Esophagus muscularis mucosa (tissue), 4 donors: ENCODE measurements at regions not wholly inside any gene's neighbourhood (a gene's known extent, or its start where the extent isn't known, plus 50 kb on each side); places are given as distances from the start of the nearest gene placed in this dataset.

Experiments
- CTCF ChIP-seq, 3 experiments: fragments of 200-600 bp in 2 of 3; fragments of 450-650 bp in 1 of 3; sonication (generic) in 2 of 3; IDR thresholded peaks; one replicate each; pipeline ENCODE4 v1.5.1; 2017 to 2019; ENCODE audit warnings: antibody characterized with exemption in 3 of 3, mild to moderate bottlenecking in 2 of 3, moderate library complexity in 1 of 3
- EP300 ChIP-seq: sonication (generic); formaldehyde crosslinking; IDR thresholded peaks from one replicate; pipeline ENCODE4 v1.6.1; 2017; ENCODE audit warnings: antibody characterized with exemption
- POLR2A ChIP-seq: fragments of 450-650 bp; IDR thresholded peaks from one replicate; pipeline ENCODE4 v1.6.1; 2017; ENCODE audit warnings: antibody characterized with exemption, moderate library complexity, mild to moderate bottlenecking, low read depth

GRCh38 chr11:69218946-69219720 lies 63.4 kb downstream of the SMIM38 start:
- no peak for TF ChIP-seq POLR2A
- no peak for TF ChIP-seq CTCF (IDR thresholded peaks at IDR 0.05)
- TF ChIP-seq EP300 = no peak
